OCI-LY7 (cell line): ENCODE measurements at regions not wholly inside any gene's neighbourhood (a gene's known extent, or its start where the extent isn't known, plus 50 kb on each side); places are given as distances from the start of the nearest gene placed in this dataset.

Experiments used
- BruUV-seq: library from RNA; stranded (reverse); fragments of 400-500 nt; replicated peaks from 2 replicates; lab custom pipeline; 2021; lab: Mats Ljungman, UMichigan
- CTCF ChIA-PET: fragments of 300-600 bp; sonication (Branson Sonifier 250); formaldehyde crosslinking; loops from one replicate; lab custom pipeline; 2022; ENCODE audit warnings: antibody characterized with exemption; ENCODE audit not compliant: unreplicated experiment; lab: Charles Lee
- POLR2A ChIA-PET: fragments of 300-600 bp; sonication (Branson Sonifier 250); formaldehyde crosslinking; loops from one replicate; lab custom pipeline; 2022; ENCODE audit warnings: antibody characterized with exemption; lab: Charles Lee
- DNase-seq: peaks from one replicate; pipeline ENCODE4 v3.0.0-alpha.2; 2015; ENCODE audit warnings: low spot score
- H2AFZ ChIP-seq: fragments of 200-600 bp; sonication (generic), shearing (Covaris generic); 2 replicates; pipeline ENCODE4 v1.6.1; 2014; ENCODE audit warnings: mild to moderate bottlenecking, antibody characterized with exemption, low read length, moderate library complexity
- H3K27ac ChIP-seq: fragments of 200-600 bp; sonication (generic); 2 replicates; pipeline ENCODE4 v1.5.1; 2014; ENCODE audit warnings: mixed run types, low read depth, mild to moderate bottlenecking, moderate library complexity, low read length, inconsistent platforms; ENCODE audit not compliant: poor library complexity, severe bottlenecking
- H3K36me3 ChIP-seq: fragments of 200-600 bp; sonication (generic); 2 replicates; pipeline ENCODE4 v1.6.1; 2014; ENCODE audit warnings: mild to moderate bottlenecking, antibody characterized with exemption, low read length, moderate library complexity, mixed read lengths; ENCODE audit not compliant: insufficient read depth
- H3K4me1 ChIP-seq: fragments of 200-600 bp; sonication (generic); 2 replicates; pipeline ENCODE4 v1.5.1; 2014; ENCODE audit warnings: mild to moderate bottlenecking, low read length; ENCODE audit not compliant: insufficient read depth, poor library complexity, severe bottlenecking
- H3K4me2 ChIP-seq: fragments of 200-600 bp; sonication (generic); 2 replicates; pipeline ENCODE4 v1.6.1; 2014; ENCODE audit warnings: mild to moderate bottlenecking, low read length
- H3K4me3 ChIP-seq: fragments of 200-600 bp; sonication (generic); 2 replicates; pipeline ENCODE4 v1.5.1; 2014; ENCODE audit warnings: mild to moderate bottlenecking, low read depth, low read length; ENCODE audit not compliant: poor library complexity, severe bottlenecking
- H3K79me2 ChIP-seq: fragments of 200-600 bp; sonication (generic); 2 replicates; pipeline ENCODE4 v1.6.1; 2016; ENCODE audit warnings: low read depth, mild to moderate bottlenecking, low read length, moderate library complexity, mixed read lengths; ENCODE audit not compliant: insufficient read depth
- H3K9me2 ChIP-seq: fragments of 200-600 bp; sonication (generic); 2 replicates; pipeline ENCODE4 v1.6.1; 2016; ENCODE audit warnings: mild to moderate bottlenecking, low read length, mixed read lengths; ENCODE audit not compliant: insufficient read depth
- H3K9me3 ChIP-seq: fragments of 200-600 bp; sonication (generic); 2 replicates; pipeline ENCODE4 v1.6.1; 2014; ENCODE audit warnings: mild to moderate bottlenecking, mixed run types, low read length, mixed read lengths
- H4K20me1 ChIP-seq: fragments of 200-600 bp; sonication (generic); 2 replicates; pipeline ENCODE4 v1.6.1; 2014; ENCODE audit warnings: mild to moderate bottlenecking, antibody characterized with exemption, low read length, moderate library complexity, mixed read lengths; ENCODE audit not compliant: insufficient read depth
- CTCF ChIP-seq: fragments of 200-600 bp; sonication (generic); conservative IDR thresholded peaks from 2 replicates; pipeline ENCODE4 v1.5.1; 2014; ENCODE audit warnings: mild to moderate bottlenecking, antibody characterized with exemption, low read length, moderate library complexity, mixed read lengths
- EZH2phosphoT487 ChIP-seq: fragments of 200-600 bp; sonication (generic); IDR thresholded peaks from 2 replicates; pipeline ENCODE4 v1.6.1; 2018; ENCODE audit warnings: low read depth, borderline replicate concordance, mild to moderate bottlenecking, mixed run types, antibody characterized with exemption, low read length, moderate library complexity, mixed read lengths
- intact Hi-C: fragments of 100-400 bp; cut with micrococcal nuclease; formaldehyde crosslinking; loops from one replicate; pipeline ENCODE4 v1.10.0; 2022; ENCODE audit not compliant: unreplicated experiment

- Histone ChIP-seq H3K27ac (no peak overlapping the region), H3K9me3 (no peaks in the 10 kb centered on the region), H3K36me3 (no peaks in the 10 kb centered on the region), H3K4me1 (no peaks in the 10 kb centered on the region), H3K9me2 (no peaks in the 10 kb centered on the region), H3K4me2 (no peak overlapping the region), H2AFZ (no peak overlapping the region), H3K4me3 (no peak overlapping the region), H4K20me1 (no peaks in the 10 kb centered on the region), H3K79me2 (no peaks in the 10 kb centered on the region)
- no peak for DNase-seq
- intact Hi-C loops = no loop called here
- ChIA-PET POLR2A (no interaction called here), CTCF (no interaction called here)
- BruUV-seq = no TSS peak
- no peak for TF ChIP-seq CTCF
These were observed 415.5 kb upstream of the ARPP21 start for GRCh38 chr3:35223632-35224394.

- BruUV-seq = no TSS peak
- Histone ChIP-seq H3K9me2 (no peaks in the 10 kb centered on the region), H3K4me2 (no peak overlapping the region), H2AFZ (no peak overlapping the region), H3K4me1 (no peaks in the 10 kb centered on the region), H3K4me3 (no peak overlapping the region), H3K79me2 (no peaks in the 10 kb centered on the region), H3K36me3 (no peaks in the 10 kb centered on the region), H4K20me1 (no peaks in the 10 kb centered on the region), H3K27ac (no peak overlapping the region), H3K9me3 (no peaks in the 10 kb centered on the region)
- CTCF ChIA-PET = no interaction called here
- POLR2A ChIA-PET = no interaction called here
- intact Hi-C loops = no loop called here
- no peak for DNase-seq
- TF ChIP-seq CTCF (no peak), EZH2phosphoT487 (no peak)
These were observed 414.6 kb upstream of the ARPP21 start for GRCh38 chr3:35224565-35225295.

GRCh38 chr3:35241236-35241635 is 398.1 kb upstream of the ARPP21 start:
- intact Hi-C loops = no loop called here
- ChIA-PET CTCF (no interaction called here), POLR2A (no interaction called here)
- Histone ChIP-seq H3K9me2 (no peaks in the 10 kb centered on the region), H3K4me3 (no peak overlapping the region), H3K9me3 (no peaks in the 10 kb centered on the region), H2AFZ (no peak overlapping the region), H3K4me1 (no peaks in the 10 kb centered on the region), H3K36me3 (no peaks in the 10 kb centered on the region), H4K20me1 (no peaks in the 10 kb centered on the region), H3K27ac (no peak overlapping the region), H3K79me2 (no peaks in the 10 kb centered on the region), H3K4me2 (no peak overlapping the region)
- TF ChIP-seq EZH2phosphoT487 (no peak), CTCF (no peak)
- BruUV-seq = no TSS peak
- no peak for DNase-seq
